SK-N-SH treated with all-trans-retinoic acid at 6 μM for 48 hours (cell line): ENCODE measurements at regions not wholly inside any gene's neighbourhood (a gene's known extent, or its start where the extent isn't known, plus 50 kb on each side); places are given as distances from the start of the nearest gene placed in this dataset.

Experiments
- BACH2 ChIP-seq: fragments of 250-450 bp; sonication (Bioruptor Pico); IDR thresholded peaks from 2 replicates; pipeline ENCODE4 v1.9.0; 2021; ENCODE audit warnings: mild to moderate bottlenecking, borderline replicate concordance
- GLIS3 ChIP-seq: fragments of 250-450 bp; sonication (Bioruptor Pico); IDR thresholded peaks from 2 replicates; pipeline ENCODE4 v1.5.0; 2020; ENCODE audit warnings: mild to moderate bottlenecking, moderate library complexity
- SNAI2 ChIP-seq: fragments of 250-450 bp; sonication (Bioruptor Pico); IDR thresholded peaks from 2 replicates; pipeline ENCODE4 v1.5.0; 2020; ENCODE audit warnings: mild to moderate bottlenecking, moderate library complexity
- ZC3H10 ChIP-seq: fragments of 250-450 bp; sonication (Bioruptor Pico); IDR thresholded peaks from 2 replicates; pipeline ENCODE4 v1.5.1; 2021; ENCODE audit warnings: mild to moderate bottlenecking, moderate library complexity
- TF ChIP-seq, protein P1 (sequence below): fragments of 250-450 bp; sonication (Bioruptor Pico); IDR thresholded peaks from 2 replicates; pipeline ENCODE4 v1.8.0; 2020; ENCODE audit warnings: mild to moderate bottlenecking, moderate library complexity, borderline replicate concordance
- TF ChIP-seq, protein P2 (sequence below): fragments of 250-450 bp; sonication (Bioruptor Pico); IDR thresholded peaks from 2 replicates; pipeline ENCODE4 v1.5.1; 2020; ENCODE audit warnings: low read depth, mild to moderate bottlenecking, moderate library complexity
- TF ChIP-seq, protein P3 (sequence below): fragments of 250-450 bp; sonication (Bioruptor Pico); IDR thresholded peaks from 2 replicates; pipeline ENCODE4 v1.8.0; 2021; ENCODE audit warnings: low read depth, mild to moderate bottlenecking, moderate library complexity, borderline replicate concordance

- TF ChIP-seq, protein P1, sequence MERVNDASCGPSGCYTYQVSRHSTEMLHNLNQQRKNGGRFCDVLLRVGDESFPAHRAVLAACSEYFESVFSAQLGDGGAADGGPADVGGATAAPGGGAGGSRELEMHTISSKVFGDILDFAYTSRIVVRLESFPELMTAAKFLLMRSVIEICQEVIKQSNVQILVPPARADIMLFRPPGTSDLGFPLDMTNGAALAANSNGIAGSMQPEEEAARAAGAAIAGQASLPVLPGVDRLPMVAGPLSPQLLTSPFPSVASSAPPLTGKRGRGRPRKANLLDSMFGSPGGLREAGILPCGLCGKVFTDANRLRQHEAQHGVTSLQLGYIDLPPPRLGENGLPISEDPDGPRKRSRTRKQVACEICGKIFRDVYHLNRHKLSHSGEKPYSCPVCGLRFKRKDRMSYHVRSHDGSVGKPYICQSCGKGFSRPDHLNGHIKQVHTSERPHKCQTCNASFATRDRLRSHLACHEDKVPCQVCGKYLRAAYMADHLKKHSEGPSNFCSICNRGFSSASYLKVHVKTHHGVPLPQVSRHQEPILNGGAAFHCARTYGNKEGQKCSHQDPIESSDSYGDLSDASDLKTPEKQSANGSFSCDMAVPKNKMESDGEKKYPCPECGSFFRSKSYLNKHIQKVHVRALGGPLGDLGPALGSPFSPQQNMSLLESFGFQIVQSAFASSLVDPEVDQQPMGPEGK (CRISPR knock-in tag), result no peak
- TF ChIP-seq, protein P2, sequence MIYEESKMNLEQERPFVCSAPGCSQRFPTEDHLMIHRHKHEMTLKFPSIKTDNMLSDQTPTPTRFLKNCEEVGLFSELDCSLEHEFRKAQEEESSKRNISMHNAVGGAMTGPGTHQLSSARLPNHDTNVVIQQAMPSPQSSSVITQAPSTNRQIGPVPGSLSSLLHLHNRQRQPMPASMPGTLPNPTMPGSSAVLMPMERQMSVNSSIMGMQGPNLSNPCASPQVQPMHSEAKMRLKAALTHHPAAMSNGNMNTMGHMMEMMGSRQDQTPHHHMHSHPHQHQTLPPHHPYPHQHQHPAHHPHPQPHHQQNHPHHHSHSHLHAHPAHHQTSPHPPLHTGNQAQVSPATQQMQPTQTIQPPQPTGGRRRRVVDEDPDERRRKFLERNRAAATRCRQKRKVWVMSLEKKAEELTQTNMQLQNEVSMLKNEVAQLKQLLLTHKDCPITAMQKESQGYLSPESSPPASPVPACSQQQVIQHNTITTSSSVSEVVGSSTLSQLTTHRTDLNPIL (CRISPR knock-in tag), result no peak
- no peak for TF ChIP-seq BACH2
- no peak for TF ChIP-seq GLIS3 (CRISPR knock-in tag)
- TF ChIP-seq, protein P3, sequence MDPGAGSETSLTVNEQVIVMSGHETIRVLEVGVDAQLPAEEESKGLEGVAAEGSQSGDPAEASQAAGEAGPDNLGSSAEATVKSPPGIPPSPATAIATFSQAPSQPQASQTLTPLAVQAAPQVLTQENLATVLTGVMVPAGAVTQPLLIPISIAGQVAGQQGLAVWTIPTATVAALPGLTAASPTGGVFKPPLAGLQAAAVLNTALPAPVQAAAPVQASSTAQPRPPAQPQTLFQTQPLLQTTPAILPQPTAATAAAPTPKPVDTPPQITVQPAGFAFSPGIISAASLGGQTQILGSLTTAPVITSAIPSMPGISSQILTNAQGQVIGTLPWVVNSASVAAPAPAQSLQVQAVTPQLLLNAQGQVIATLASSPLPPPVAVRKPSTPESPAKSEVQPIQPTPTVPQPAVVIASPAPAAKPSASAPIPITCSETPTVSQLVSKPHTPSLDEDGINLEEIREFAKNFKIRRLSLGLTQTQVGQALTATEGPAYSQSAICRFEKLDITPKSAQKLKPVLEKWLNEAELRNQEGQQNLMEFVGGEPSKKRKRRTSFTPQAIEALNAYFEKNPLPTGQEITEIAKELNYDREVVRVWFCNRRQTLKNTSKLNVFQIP, result no peak
- no peak for TF ChIP-seq SNAI2 (CRISPR knock-in tag)
- TF ChIP-seq ZC3H10 (CRISPR knock-in tag), result no peak
Measured at GRCh38 chr2:17306706-17307105, 211.5 kb downstream of the RAD51AP2 start.
